GM23338 (cell line): ENCODE measurements at regions not wholly inside any gene's neighbourhood (a gene's known extent, or its start where the extent isn't known, plus 50 kb on each side); places are given as distances from the start of the nearest gene placed in this dataset.

ENCODE experiments used
- CREB1 ChIP-seq: fragments of 250-450 bp; sonication (Bioruptor Pico); IDR thresholded peaks from 2 replicates; pipeline ENCODE4 v1.5.0; 2020; ENCODE audit warnings: low read depth, mild to moderate bottlenecking, moderate library complexity
- EZH2 ChIP-seq: fragments of 200-600 bp; sonication (generic); IDR thresholded peaks from one replicate; pipeline ENCODE4 v1.8.0; 2017; ENCODE audit warnings: antibody characterized with exemption, mild to moderate bottlenecking, low read depth; ENCODE audit not compliant: unreplicated experiment
- JUNB ChIP-seq: IDR thresholded peaks from one replicate; pipeline ENCODE4 v1.6.1; 2016; ENCODE audit warnings: antibody characterized with exemption; ENCODE audit not compliant: unreplicated experiment
- POLR2AphosphoS5 ChIP-seq: IDR thresholded peaks from 2 replicates; pipeline ENCODE4 v1.6.1; 2016; ENCODE audit warnings: antibody characterized with exemption, low read depth
- TF ChIP-seq, protein P1 (sequence below), 2 experiments: fragments of 200-600 bp in 1 of 2; sonication (generic) in 1 of 2; conservative IDR thresholded peaks; 2 replicates each; pipeline versions ENCODE4 v1.5.1 to v1.6.1; 2016 to 2017; ENCODE audit warnings: antibody characterized with exemption in 2 of 2, low read depth in 2 of 2, mild to moderate bottlenecking in 2 of 2, moderate library complexity in 1 of 2
- TF ChIP-seq, protein P2 (sequence below): IDR thresholded peaks from 2 replicates; pipeline ENCODE4 v1.6.1; 2016; ENCODE audit warnings: antibody characterized with exemption
- TF ChIP-seq, protein P3 (sequence below): fragments of 250-450 bp; sonication (Bioruptor Pico); IDR thresholded peaks from 2 replicates; pipeline ENCODE4 v1.5.0; 2020; ENCODE audit warnings: mild to moderate bottlenecking, moderate library complexity

DNA sequence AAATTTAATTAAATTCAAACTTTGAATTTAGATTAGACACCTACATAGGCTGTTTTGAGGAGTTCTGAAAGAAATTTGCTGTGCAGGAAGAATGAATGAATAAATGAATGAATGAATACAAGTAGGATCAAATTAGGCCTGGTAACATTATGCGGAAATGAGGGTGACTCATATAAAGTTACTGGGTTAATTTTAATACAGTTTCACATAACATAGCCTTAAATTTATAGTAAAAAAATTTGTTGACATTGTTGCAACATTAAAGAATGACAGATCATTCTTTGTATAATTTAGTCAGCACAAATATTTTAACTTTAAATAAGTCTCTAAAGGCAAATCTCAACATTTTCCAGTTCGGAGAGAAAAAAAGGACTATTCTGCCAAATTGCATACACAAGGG, 1293.1 kb upstream of the SLC39A10 start:
- TF ChIP-seq EZH2: no peak
- TF ChIP-seq, protein P1, sequence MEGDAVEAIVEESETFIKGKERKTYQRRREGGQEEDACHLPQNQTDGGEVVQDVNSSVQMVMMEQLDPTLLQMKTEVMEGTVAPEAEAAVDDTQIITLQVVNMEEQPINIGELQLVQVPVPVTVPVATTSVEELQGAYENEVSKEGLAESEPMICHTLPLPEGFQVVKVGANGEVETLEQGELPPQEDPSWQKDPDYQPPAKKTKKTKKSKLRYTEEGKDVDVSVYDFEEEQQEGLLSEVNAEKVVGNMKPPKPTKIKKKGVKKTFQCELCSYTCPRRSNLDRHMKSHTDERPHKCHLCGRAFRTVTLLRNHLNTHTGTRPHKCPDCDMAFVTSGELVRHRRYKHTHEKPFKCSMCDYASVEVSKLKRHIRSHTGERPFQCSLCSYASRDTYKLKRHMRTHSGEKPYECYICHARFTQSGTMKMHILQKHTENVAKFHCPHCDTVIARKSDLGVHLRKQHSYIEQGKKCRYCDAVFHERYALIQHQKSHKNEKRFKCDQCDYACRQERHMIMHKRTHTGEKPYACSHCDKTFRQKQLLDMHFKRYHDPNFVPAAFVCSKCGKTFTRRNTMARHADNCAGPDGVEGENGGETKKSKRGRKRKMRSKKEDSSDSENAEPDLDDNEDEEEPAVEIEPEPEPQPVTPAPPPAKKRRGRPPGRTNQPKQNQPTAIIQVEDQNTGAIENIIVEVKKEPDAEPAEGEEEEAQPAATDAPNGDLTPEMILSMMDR (conservative IDR thresholded peaks at IDR 0.05; ENCODE audit: low read depth in 2 of 2): no peak
- TF ChIP-seq CREB1 (CRISPR knock-in tag): no peak
- no peak for TF ChIP-seq POLR2AphosphoS5
- TF ChIP-seq, protein P2, sequence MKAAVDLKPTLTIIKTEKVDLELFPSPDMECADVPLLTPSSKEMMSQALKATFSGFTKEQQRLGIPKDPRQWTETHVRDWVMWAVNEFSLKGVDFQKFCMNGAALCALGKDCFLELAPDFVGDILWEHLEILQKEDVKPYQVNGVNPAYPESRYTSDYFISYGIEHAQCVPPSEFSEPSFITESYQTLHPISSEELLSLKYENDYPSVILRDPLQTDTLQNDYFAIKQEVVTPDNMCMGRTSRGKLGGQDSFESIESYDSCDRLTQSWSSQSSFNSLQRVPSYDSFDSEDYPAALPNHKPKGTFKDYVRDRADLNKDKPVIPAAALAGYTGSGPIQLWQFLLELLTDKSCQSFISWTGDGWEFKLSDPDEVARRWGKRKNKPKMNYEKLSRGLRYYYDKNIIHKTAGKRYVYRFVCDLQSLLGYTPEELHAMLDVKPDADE: no peak
- no peak for TF ChIP-seq JUNB
- TF ChIP-seq, protein P3, sequence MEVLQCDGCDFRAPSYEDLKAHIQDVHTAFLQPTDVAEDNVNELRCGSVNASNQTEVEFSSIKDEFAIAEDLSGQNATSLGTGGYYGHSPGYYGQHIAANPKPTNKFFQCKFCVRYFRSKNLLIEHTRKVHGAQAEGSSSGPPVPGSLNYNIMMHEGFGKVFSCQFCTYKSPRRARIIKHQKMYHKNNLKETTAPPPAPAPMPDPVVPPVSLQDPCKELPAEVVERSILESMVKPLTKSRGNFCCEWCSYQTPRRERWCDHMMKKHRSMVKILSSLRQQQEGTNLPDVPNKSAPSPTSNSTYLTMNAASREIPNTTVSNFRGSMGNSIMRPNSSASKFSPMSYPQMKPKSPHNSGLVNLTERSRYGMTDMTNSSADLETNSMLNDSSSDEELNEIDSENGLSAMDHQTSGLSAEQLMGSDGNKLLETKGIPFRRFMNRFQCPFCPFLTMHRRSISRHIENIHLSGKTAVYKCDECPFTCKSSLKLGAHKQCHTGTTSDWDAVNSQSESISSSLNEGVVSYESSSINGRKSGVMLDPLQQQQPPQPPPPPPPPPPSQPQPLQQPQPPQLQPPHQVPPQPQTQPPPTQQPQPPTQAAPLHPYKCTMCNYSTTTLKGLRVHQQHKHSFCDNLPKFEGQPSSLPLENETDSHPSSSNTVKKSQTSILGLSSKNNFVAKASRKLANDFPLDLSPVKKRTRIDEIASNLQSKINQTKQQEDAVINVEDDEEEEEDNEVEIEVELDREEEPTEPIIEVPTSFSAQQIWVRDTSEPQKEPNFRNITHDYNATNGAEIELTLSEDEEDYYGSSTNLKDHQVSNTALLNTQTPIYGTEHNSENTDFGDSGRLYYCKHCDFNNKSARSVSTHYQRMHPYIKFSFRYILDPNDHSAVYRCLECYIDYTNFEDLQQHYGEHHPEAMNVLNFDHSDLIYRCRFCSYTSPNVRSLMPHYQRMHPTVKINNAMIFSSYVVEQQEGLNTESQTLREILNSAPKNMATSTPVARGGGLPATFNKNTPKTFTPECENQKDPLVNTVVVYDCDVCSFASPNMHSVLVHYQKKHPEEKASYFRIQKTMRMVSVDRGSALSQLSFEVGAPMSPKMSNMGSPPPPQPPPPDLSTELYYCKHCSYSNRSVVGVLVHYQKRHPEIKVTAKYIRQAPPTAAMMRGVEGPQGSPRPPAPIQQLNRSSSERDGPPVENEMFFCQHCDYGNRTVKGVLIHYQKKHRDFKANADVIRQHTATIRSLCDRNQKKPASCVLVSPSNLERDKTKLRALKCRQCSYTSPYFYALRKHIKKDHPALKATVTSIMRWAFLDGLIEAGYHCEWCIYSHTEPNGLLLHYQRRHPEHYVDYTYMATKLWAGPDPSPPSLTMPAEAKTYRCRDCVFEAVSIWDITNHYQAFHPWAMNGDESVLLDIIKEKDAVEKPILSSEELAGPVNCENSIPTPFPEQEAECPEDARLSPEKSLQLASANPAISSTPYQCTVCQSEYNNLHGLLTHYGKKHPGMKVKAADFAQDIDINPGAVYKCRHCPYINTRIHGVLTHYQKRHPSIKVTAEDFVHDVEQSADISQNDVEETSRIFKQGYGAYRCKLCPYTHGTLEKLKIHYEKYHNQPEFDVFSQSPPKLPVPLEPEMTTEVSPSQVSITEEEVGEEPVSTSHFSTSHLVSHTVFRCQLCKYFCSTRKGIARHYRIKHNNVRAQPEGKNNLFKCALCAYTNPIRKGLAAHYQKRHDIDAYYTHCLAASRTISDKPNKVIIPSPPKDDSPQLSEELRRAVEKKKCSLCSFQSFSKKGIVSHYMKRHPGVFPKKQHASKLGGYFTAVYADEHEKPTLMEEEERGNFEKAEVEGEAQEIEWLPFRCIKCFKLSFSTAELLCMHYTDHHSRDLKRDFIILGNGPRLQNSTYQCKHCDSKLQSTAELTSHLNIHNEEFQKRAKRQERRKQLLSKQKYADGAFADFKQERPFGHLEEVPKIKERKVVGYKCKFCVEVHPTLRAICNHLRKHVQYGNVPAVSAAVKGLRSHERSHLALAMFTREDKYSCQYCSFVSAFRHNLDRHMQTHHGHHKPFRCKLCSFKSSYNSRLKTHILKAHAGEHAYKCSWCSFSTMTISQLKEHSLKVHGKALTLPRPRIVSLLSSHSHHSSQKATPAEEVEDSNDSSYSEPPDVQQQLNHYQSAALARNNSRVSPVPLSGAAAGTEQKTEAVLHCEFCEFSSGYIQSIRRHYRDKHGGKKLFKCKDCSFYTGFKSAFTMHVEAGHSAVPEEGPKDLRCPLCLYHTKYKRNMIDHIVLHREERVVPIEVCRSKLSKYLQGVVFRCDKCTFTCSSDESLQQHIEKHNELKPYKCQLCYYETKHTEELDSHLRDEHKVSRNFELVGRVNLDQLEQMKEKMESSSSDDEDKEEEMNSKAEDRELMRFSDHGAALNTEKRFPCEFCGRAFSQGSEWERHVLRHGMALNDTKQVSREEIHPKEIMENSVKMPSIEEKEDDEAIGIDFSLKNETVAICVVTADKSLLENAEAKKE: no peak
